Right hindlimb (tissue), 1 donor: ENCODE measurements at regions not wholly inside any gene's neighbourhood (a gene's known extent, or its start where the extent isn't known, plus 50 kb on each side); places are given as distances from the start of the nearest gene placed in this dataset.
"Not testable (repeated sequence)": the region's sequence is repeated elsewhere in the genome, so short reads cannot be mapped to it uniquely, and the experiment has no call there.

Experiments
- DNase-seq: peaks from one replicate; pipeline ENCODE4 v3.0.0-alpha.2; 2018

GRCh38 chr4:103305355-103305754, 107.2 kb upstream of the CENPE start:
- no peak for DNase-seq

- DNase-seq = no peak
Measured at GRCh38 chr4:103303011-103303410, 104.9 kb upstream of the CENPE start.

GRCh38 chr4:103292959-103293358, 94.8 kb upstream of the CENPE start:
- no peak for DNase-seq

GRCh38 chr4:103292373-103292772, 94.2 kb upstream of the CENPE start:
- no peak for DNase-seq

- DNase-seq = no peak
Measured at GRCh38 chr4:103289186-103289585, 91.0 kb upstream of the CENPE start.

GRCh38 chr4:103272174-103272573, 74.0 kb upstream of the CENPE start:
- no peak for DNase-seq

- no peak for DNase-seq
Measured at GRCh38 chr4:103268746-103269145, 70.6 kb upstream of the CENPE start.

GRCh38 chr4:103264905-103265304, 66.8 kb upstream of the CENPE start:
- no peak for DNase-seq

- DNase-seq = not testable (repeated sequence)
Measured at GRCh38 chr4:103256068-103256467, 57.9 kb upstream of the CENPE start.
